Pancreas (tissue), 10 donors: ENCODE measurements at regions not wholly inside any gene's neighbourhood (a gene's known extent, or its start where the extent isn't known, plus 50 kb on each side); places are given as distances from the start of the nearest gene placed in this dataset.

Source experiments
- ATAC-seq, 4 donors: fragments of 200-7000 bp; cut with Tn5 transposase; one replicate each; pipeline versions ENCODE4 v1.8.0 to v1.9.1; 2020; ENCODE audit warnings: mild to moderate bottlenecking in 4 of 4, moderate library complexity in 4 of 4
- DNase-seq, 6 donors: peaks; one replicate each; pipeline ENCODE4 v3.0.0-alpha.2; 2020
- FAIRE-seq: peaks from 2 replicates; lab custom pipeline; 2012; peaks lifted over from hg19 to GRCh38; lab: Jason Lieb, UNC
- H3K27ac ChIP-seq, 4 donors: fragments of 200-600 bp; sonication (generic); 1 replicate in 3 of 4; 2 replicates in 1 of 4; pipeline versions ENCODE4 v1.5.0 to v1.8.0; 2020
- H3K27me3 ChIP-seq, 4 donors: fragments of 200-600 bp; one replicate each; pipeline ENCODE4 v1.8.0; 2021
- H3K36me3 ChIP-seq, 3 donors: fragments of 200-600 bp; sonication (generic) in 1 of 3; one replicate each; pipeline versions ENCODE4 v1.5.0 to v1.8.0; 2020 to 2021
- H3K4me1 ChIP-seq, 3 donors: fragments of 200-600 bp; one replicate each; pipeline ENCODE4 v1.8.0; 2021
- H3K4me3 ChIP-seq, 4 donors: fragments of 200-600 bp; sonication (generic) in 2 of 4; one replicate each; pipeline versions ENCODE4 v1.5.0 to v1.8.0; 2020 to 2021
- H3K9me3 ChIP-seq, 4 donors: fragments of 200-600 bp; one replicate each; pipeline ENCODE4 v1.8.0; 2021
- WGBS, 2 donors: extraction: QIAGEN DNeasy Blood & Tissue Kit; methylation state at CpG; one replicate each; pipeline ENCODE4 v1.1.7; 2013; 5-methylcytosine and 5-hydroxymethylcytosine counted together
- intact Hi-C, 3 donors: fragments of 100-400 bp; cut with DNase I; formaldehyde crosslinking; loops; one replicate each; pipeline versions ENCODE4 v1.11.1 to v1.14.2; 2022
- TF ChIP-seq, protein P1 (sequence below), 4 donors: fragments of 200-600 bp; sonication (generic) in 3 of 4; IDR thresholded peaks; one replicate each; pipeline versions ENCODE4 v1.5.0 to v1.8.0; 2021; ENCODE audit warnings: antibody characterized with exemption in 4 of 4
- donor health status: healthy with polysubstance abuse.
- donor health status: DM: no; HTN: no; CAD: no; lungs with moderate emphysema.
- donor health status: DM: no; HTN: no; CAD: no.
- donor health status: control.
- donor health status: control.
- donor health status: Bipolar disorder and iron deficiency.
- donor health status: DM: yes; HTN: yes; CAD: no.
- donor health status: DM: no; HTN: no; CAD: no.
- donor health status: DM: no; HTN: no; CAD: no.
- donor health status: DM: yes; HTN: yes; CAD: no.

DNA sequence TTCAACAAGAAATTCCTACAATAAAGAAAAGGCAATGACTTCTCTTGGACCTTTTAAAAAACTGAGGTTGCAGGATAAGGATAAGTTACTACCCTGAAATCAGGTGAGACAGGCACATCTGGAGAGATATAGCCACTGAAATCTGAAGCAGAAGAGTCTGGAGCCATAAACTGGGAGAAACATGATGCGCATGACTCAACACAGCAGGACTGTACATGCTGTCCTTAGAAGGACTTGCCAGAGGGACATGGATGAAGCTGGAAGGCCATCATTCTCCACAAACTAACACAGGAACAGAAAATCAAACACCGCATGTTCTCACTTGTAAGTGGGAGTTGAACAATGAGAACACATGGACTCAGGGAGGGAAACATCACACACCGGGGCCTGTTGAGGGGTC, 1020.2 kb downstream of the AGBL1 start:
- Histone ChIP-seq H3K4me3 (no peak overlapping the region), H3K27me3 (no peaks in the 10 kb centered on the region), H3K36me3 (no peaks in the 10 kb centered on the region), H3K4me1 (no peaks in the 10 kb centered on the region), H3K27ac (no peak overlapping the region), H3K9me3 (no peaks in the 10 kb centered on the region)
- FAIRE-seq, result no peak
- no peak for ATAC-seq
- WGBS, 2 donors, result 88 to 89% methylated on average over 3 of the region's 3 CpGs
- intact Hi-C loops, result no loop called here
- TF ChIP-seq, protein P1, sequence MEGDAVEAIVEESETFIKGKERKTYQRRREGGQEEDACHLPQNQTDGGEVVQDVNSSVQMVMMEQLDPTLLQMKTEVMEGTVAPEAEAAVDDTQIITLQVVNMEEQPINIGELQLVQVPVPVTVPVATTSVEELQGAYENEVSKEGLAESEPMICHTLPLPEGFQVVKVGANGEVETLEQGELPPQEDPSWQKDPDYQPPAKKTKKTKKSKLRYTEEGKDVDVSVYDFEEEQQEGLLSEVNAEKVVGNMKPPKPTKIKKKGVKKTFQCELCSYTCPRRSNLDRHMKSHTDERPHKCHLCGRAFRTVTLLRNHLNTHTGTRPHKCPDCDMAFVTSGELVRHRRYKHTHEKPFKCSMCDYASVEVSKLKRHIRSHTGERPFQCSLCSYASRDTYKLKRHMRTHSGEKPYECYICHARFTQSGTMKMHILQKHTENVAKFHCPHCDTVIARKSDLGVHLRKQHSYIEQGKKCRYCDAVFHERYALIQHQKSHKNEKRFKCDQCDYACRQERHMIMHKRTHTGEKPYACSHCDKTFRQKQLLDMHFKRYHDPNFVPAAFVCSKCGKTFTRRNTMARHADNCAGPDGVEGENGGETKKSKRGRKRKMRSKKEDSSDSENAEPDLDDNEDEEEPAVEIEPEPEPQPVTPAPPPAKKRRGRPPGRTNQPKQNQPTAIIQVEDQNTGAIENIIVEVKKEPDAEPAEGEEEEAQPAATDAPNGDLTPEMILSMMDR (IDR thresholded peaks at IDR 0.05), result no peak
- no peak for DNase-seq

DNA sequence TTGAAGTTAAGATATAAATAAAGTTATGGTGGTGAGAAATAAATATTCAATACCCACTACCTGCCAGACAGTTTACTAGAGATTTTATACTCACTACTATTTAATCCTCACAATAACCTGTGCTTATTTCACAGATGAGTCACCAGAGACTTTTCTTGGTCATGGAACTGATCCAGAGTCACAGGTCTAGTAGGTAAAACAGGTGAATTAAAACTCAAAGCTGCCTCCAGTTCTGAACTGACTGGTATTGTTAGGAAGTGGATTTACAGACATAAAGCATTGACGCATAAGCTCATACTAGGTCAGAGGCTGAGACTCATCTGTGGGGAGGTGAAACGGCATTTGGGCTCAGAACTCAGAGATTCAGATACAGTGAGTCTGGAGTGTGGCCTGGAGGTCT, 1009.9 kb downstream of the AGBL1 start:
- no peak for ATAC-seq
- 64 to 76% methylated on average over 2 of the region's 2 CpGs for WGBS, 2 donors
- no peak overlapping the region for H3K4me3 ChIP-seq
- H3K9me3 ChIP-seq, result no peaks in the 10 kb centered on the region
- H3K27me3 ChIP-seq, result no peaks in the 10 kb centered on the region
- no peak for FAIRE-seq
- DNase-seq, result no peak
- TF ChIP-seq, protein P1 (IDR thresholded peaks at IDR 0.05), result no peak
- no peaks in the 10 kb centered on the region for H3K36me3 ChIP-seq
- no peak overlapping the region for H3K27ac ChIP-seq
- intact Hi-C loops, result no loop called here
- no peaks in the 10 kb centered on the region for H3K4me1 ChIP-seq

DNA sequence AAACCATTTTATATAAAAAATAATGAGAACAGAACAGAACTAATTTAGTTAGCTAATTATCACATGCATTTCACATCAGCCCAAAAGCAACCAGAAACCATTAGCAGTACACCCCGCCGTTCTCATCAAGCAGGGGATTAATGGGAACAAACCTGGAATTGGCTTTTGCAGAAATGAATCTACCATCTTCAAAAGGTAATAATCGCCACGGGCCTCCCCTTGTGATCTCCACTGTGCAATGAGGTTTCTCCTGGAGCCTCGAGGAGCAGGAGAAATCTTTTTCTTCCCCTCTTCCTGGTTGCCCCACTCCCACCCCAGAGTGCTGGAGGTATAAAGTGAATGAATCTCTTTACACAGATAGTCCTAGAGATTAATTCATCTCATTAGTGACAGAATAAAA, 1003.5 kb downstream of the AGBL1 start:
- Histone ChIP-seq H3K9me3 (no peaks in the 10 kb centered on the region), H3K27ac (no peak overlapping the region), H3K4me1 (no peaks in the 10 kb centered on the region), H3K36me3 (no peaks in the 10 kb centered on the region), H3K4me3 (no peak overlapping the region), H3K27me3 (peaks cover 0 to 2% (median 0%) of the 10 kb centered on the region in 4 donors)
- intact Hi-C loops, result no loop called here
- WGBS, 2 donors, result 64 to 78% methylated on average over 5 of the region's 5 CpGs
- no peak for FAIRE-seq
- no peak for DNase-seq
- TF ChIP-seq, protein P1 (IDR thresholded peaks at IDR 0.05), result no peak
- no peak for ATAC-seq

DNA sequence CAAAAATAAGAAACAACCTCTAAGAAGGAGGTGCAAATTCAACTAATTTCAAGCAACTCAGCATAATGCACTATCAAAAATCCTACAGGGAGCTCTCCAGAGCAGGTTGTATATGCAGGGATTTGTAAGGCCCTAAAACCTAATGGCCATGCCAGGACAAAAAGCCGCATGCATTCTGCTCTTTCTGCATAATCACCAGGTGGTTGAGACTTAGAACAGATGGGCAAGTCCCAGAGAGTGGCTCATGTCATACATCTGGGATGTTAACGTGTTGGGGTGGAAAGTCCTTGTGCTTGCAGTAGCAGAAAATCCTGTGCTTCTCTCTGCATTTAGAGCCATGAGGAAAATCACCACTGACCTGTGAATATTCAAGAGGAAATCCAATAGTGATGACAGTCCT, 1002.9 kb downstream of the AGBL1 start:
- intact Hi-C loops, result no loop called here
- DNase-seq, result no peak
- Histone ChIP-seq H3K27ac (no peak overlapping the region), H3K36me3 (no peaks in the 10 kb centered on the region), H3K27me3 (peaks cover 0 to 4% (median 0%) of the 10 kb centered on the region in 4 donors), H3K4me3 (no peak overlapping the region), H3K4me1 (no peaks in the 10 kb centered on the region), H3K9me3 (no peaks in the 10 kb centered on the region)
- no peak for FAIRE-seq
- no peak for ATAC-seq
- TF ChIP-seq, protein P1 (IDR thresholded peaks at IDR 0.05), result no peak
- WGBS, 2 donors, result 58 to 70% methylated on average over 2 of the region's 2 CpGs

DNA sequence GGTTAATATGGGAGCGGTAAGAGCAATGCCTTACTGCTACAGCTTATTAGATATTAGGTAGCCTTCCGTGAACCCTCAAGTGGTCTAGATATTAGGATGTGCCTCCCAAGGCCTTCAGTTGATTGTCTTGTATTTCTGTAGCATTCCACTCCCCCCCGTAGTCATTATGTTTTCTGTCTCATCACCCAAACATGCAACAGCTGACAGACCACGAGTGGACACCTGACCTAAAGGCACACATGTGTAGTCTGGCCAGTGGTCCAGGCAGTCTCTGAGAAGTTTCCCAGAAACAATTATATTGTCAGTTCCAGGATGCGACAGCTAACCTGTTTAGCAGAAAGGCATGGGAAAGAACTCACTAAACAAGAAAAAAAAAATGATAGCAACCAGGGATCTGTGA, 1000.9 kb downstream of the AGBL1 start:
- H3K4me1 ChIP-seq, result no peaks in the 10 kb centered on the region
- no peak overlapping the region for H3K27ac ChIP-seq
- no peaks in the 10 kb centered on the region for H3K9me3 ChIP-seq
- H3K36me3 ChIP-seq, result no peaks in the 10 kb centered on the region
- ATAC-seq (no peak), FAIRE-seq (no peak), DNase-seq (no peak)
- H3K27me3 ChIP-seq, result peaks cover 0 to 4% (median 0%) of the 10 kb centered on the region in 4 donors
- 58 to 66% methylated on average over 5 of the region's 5 CpGs for WGBS, 2 donors
- TF ChIP-seq, protein P1 (IDR thresholded peaks at IDR 0.05), result no peak
- intact Hi-C loops, result no loop called here
- no peak overlapping the region for H3K4me3 ChIP-seq
